ENCODE measurements at regions not wholly inside any gene's neighbourhood (a gene's known extent, or its start where the extent isn't known, plus 50 kb on each side); places are given as distances from the start of the nearest gene placed in this dataset.
"Not testable (repeated sequence)": the region's sequence is repeated elsewhere in the genome, so short reads cannot be mapped to it uniquely, and the experiment has no call there.

DNA sequence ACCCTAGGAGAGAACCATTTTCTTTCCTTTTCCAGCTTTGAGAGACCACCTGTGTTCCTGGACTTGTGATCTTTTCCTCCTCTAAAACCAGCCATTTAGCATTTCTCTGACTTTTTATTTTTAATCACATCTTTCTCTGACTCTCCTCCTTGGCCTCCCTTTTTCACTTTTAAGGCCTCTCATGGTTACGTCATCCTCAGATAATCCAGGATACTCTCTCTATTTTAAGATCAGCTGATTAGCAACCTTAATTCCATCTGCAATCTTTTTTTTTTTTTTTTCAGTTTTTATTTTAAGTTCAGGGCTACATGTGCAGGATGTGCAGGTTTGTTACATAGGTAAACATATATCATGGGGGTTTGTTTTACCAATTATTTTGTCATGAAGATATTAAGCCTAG lies 54.0 kb downstream of the RFPL4B start:
- DNase-seq (ENCODE audit: low read depth), result no peak

GRCh38 chr6:112407101-112407590 lies 60.0 kb downstream of the RFPL4B start:
- DNase-seq (ENCODE audit: low read depth), result no peak

DNA sequence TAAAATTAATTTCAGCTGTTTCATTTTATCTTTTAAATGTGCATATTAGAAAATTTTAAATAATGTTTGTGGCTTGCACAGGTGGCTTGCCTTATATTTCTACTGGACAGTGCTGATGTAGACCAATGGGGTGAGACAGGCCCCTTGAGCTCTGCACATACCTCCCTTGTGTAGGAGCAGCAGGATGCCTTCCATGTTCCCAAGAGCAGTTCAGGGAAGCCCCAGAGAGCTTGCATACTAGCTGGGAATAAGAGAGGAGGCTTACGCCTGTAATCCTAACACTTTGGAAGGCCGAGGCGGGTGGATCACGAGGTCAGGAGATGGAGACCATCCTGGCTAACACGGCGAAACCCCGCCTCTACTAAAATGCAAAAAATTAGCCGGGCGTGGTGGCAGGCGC lies 61.4 kb downstream of the RFPL4B start:
- no peak for DNase-seq (ENCODE audit: low read depth)

DNA sequence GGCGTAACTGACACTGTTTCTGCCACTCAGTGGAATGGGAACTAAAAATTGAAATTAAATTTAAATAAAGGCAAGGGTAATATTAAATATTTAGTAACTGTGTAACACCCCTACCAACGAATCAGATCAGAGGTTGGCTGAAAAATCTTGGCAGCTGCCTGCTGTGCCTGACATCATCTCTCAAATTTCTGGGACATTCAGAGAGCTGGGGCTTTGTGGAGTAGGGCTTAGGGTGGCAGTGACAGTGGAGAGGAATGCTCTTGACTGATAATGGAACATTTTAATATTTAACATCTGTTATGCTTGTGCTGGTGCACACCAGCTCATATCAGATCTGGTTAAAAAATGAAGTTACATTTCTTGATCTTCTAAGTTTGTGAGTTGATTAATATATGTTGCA lies 62.2 kb downstream of the RFPL4B start:
- no peak for DNase-seq (ENCODE audit: low read depth)

GRCh38 chr6:112413780-112414179 lies 66.7 kb downstream of the RFPL4B start:
- DNase-seq (ENCODE audit: low read depth), result no peak

GRCh38 chr6:112415366-112415765 lies 68.2 kb downstream of the RFPL4B start:
- DNase-seq (ENCODE audit: low read depth), result no peak

DNA sequence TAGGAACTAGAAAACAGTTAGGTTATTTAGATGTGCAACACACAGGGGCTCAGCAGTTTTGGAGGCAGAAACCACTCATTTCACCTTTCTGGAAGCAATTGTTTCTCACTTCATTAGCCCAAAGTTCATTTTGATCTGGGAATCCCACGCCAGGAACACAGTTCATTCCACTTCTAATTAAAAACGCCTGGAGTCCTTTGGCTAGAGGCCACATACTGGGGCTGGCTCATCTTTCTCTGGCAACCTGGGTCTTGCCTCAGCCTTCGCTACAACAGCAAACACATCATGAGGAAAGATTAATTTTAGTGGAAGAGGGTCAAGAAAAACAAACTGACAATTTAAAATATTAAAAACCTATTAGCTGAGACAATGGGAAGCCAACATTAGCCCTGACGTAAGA lies 69.7 kb downstream of the RFPL4B start:
- peak; percentile 82 for DNase-seq (ENCODE audit: low read depth)

GRCh38 chr6:112427011-112427410 lies 79.9 kb downstream of the RFPL4B start:
- DNase-seq (ENCODE audit: low read depth), result not testable (repeated sequence)

DNA sequence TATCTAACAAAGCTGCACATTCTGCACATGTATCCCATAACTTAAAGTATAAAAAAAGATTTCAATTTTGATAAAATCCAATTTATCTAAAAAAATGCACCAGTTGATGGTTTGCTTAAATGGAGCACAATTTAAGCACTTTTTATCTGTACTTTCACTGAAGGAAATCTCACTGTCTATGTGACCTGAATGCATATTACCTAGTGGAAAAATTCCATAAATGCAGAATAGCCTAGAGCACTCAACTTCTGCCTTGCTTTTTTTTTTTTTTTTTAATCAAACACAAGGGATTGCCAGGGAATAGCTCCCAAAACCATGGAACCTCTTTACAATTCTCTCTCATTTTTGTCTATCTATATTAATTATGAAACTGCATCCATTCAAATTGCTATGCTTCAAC lies 80.4 kb downstream of the RFPL4B start:
- DNase-seq (ENCODE audit: low read depth), result no peak

DNA sequence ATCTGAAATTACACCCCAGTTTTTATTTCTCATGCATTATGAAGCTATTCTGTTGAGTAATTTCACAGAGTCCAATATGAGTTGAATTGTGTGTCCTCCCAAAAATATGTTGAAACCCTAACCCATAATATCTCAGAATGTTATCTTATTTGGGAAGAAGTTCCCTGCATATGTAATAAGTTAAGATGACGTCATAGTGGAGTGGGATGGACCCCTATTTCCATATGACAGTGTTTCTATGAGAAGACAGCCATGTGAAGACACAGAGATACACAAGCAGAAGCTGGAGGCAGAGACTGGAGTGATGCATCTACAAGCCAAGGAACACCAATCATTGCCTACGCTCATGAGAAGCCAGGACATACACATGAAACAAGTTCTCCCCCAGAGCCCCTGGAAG lies 81.3 kb downstream of the RFPL4B start:
- no peak for DNase-seq (ENCODE audit: low read depth)

DNA sequence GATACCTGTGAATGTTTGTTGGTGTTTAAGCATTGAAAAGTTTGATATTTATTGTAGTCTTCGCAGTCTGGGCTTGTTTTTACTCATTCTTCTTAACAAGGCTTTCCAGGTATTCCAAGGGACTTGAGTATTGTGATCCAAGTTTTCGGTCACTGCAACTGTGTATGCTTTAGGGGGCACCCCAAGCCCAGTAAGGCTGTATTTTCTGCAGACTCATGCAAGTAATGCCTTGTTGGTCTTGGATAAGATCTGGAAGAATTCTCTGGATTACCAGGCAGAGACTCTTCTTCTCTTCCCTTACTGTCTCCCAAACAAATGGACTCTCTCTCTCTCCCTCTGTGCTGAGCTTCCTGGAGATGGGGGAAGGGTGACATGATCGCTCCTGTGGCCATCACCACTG lies 82.1 kb downstream of the RFPL4B start:
- no peak for DNase-seq (ENCODE audit: low read depth)

- DNase-seq (ENCODE audit: low read depth), result no peak
These were observed 84.7 kb downstream of the RFPL4B start for GRCh38 chr6:112431803-112432202.

GRCh38 chr6:112432853-112433252 lies 85.7 kb downstream of the RFPL4B start:
- DNase-seq (ENCODE audit: low read depth), result no peak

- DNase-seq (ENCODE audit: low read depth), result no peak
These were observed 86.3 kb downstream of the RFPL4B start for GRCh38 chr6:112433457-112433856.

DNA sequence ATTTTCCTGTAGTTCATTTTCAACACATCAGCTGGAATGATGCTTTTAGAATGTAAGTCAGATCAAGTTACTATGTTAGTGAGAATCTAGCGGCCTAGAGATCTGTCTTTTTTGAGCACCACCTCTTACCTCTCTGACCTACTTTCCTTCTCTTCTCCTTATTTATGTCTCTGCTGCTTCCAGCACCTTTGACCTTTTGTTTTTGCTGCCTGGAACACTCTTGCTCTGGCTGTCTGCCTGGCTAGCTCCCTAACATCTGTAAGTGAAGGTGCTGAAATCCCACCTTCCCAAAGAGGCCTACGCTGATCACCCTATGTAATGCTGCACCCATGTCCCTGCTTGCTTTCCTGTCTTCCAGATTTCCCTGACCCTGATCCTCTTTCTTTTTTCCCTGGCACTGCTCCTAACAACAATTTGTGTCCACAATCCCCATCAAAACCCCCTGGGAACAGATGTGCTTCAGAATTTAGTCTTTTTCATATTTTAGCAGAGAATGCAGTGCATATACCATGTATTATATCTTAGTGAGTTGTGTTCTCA lies 87.8 kb downstream of the RFPL4B start:
- DNase-seq (ENCODE audit: low read depth), result no peak

- DNase-seq (ENCODE audit: low read depth), result no peak
These were observed 89.9 kb downstream of the RFPL4B start for GRCh38 chr6:112437058-112437457.

DNA sequence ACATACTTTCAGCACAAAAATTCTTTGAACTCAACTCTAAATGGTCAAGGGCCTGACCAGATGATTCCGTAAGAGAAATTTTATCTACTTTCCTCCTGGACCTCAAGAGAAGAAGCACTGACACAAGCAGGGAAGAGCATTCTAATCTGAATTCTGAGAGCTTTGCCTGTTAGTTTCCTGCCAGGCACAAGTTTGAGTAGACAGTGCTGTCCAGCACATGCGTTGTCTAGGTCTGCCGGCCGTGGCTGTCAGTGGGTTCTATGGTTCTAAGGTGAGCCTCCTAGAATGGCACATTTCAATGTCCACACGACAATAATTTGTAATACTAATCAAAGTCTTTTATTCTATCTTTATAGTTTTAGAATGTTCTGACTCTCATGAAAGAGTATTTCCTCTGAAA lies 91.9 kb downstream of the RFPL4B start:
- no peak for DNase-seq (ENCODE audit: low read depth)

- no peak for DNase-seq (ENCODE audit: low read depth)
These were observed 92.3 kb downstream of the RFPL4B start for GRCh38 chr6:112439432-112439831.

DNA sequence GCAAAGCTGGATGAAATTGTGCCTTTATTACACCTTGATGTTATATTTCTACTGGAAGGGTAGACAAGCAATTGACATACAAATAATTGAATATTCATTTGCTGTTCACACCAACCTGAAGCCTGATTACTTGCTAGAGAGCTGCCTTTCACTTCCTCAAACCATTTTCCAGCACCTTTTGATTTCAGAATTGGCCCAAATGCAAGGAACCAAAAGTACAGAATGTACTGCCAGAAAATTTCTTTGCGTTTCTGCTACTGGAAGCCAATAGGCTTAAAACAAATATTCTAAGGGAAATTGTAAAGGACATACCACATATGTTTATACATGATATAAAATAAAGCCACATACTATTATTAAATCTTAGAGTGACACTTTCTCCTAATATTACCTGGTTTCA lies 94.5 kb downstream of the RFPL4B start:
- no peak for DNase-seq (ENCODE audit: low read depth)

- DNase-seq (ENCODE audit: low read depth), result peak; percentile 84
These were observed 96.3 kb downstream of the RFPL4B start for GRCh38 chr6:112443179-112444065.

DNA sequence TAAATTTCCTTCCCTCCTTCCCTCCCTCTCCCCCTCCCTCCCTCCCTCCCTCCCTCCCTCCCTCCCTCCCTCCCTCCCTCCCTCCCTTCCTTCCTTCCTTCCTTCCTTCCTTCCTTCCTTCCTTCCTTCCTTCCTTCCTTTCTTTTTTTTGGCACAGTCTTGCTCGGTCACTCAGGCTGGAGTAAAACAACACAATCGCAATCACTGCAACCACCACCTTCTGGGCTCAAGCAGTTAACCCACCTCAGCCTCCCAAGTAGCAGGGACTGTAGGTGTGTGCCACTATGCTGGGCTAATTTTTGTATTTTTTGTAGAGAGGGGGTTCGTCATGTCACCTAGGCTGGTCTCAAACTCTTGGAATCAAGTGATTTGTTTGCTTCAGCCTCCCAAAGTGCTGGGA lies 101.7 kb downstream of the RFPL4B start:
- DNase-seq (ENCODE audit: low read depth), result not testable (repeated sequence)

DNA sequence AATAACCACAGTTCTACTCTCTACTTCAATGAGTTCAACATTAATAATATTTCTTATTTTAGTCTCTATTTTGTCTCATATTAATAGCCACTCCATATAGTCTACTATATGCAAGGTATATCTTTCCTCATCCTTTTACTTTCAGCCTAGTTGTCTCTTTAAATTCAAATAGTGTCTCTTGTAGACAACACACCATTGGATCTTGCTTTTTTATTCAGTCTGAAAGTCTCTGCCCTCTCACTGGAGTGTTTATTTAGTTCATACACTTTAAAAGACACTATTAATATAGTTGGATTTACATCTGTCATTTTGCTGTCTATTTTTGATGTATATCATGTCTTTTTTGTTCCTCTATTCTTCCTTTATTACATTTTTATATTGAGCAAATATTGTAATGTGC lies 103.5 kb downstream of the RFPL4B start:
- no peak for DNase-seq (ENCODE audit: low read depth)

- DNase-seq (ENCODE audit: low read depth), result no peak
These were observed 110.8 kb downstream of the RFPL4B start for GRCh38 chr6:112457886-112458285.

Data from GM04504 (cell line).